ENCODE measurements at regions not wholly inside any gene's neighbourhood (a gene's known extent, or its start where the extent isn't known, plus 50 kb on each side); places are given as distances from the start of the nearest gene placed in this dataset.
"Not testable (repeated sequence)": the region's sequence is repeated elsewhere in the genome, so short reads cannot be mapped to it uniquely, and the experiment has no call there.

- in situ Hi-C loops (cut with MboI; ENCODE audit: low sequenced_read_pairs) = no loop called here
Observed at GRCh38 chr19:31444931-31445330, 95.7 kb upstream of the TSHZ3 start.

GRCh38 chr19:31445406-31445805 is 96.2 kb upstream of the TSHZ3 start:
- in situ Hi-C loops (cut with MboI; ENCODE audit: low sequenced_read_pairs) = no loop called here

- in situ Hi-C loops (cut with MboI; ENCODE audit: low sequenced_read_pairs) = no loop called here
Observed at GRCh38 chr19:31448221-31448657, 99.0 kb upstream of the TSHZ3 start.

- in situ Hi-C loops (cut with MboI; ENCODE audit: low sequenced_read_pairs) = no loop called here
Observed at GRCh38 chr19:31449379-31449778, 100.1 kb upstream of the TSHZ3 start.

GRCh38 chr19:31450696-31451095 is 101.5 kb upstream of the TSHZ3 start:
- in situ Hi-C loops (cut with MboI; ENCODE audit: low sequenced_read_pairs) = no loop called here

- in situ Hi-C loops (cut with MboI; ENCODE audit: low sequenced_read_pairs) = no loop called here
Observed at GRCh38 chr19:31451686-31452330, 102.6 kb upstream of the TSHZ3 start.

- in situ Hi-C loops (cut with MboI; ENCODE audit: low sequenced_read_pairs) = no loop called here
Observed at GRCh38 chr19:31459430-31459829, 110.2 kb upstream of the TSHZ3 start.

- in situ Hi-C loops (cut with MboI; ENCODE audit: low sequenced_read_pairs) = no loop called here
Observed at GRCh38 chr19:31461814-31462539, 112.7 kb upstream of the TSHZ3 start.

GRCh38 chr19:31470229-31470939 is 121.1 kb upstream of the TSHZ3 start:
- in situ Hi-C loops (cut with MboI; ENCODE audit: low sequenced_read_pairs) = no loop called here

- in situ Hi-C loops (cut with MboI; ENCODE audit: low sequenced_read_pairs) = no loop called here
Observed at GRCh38 chr19:31470952-31471351, 121.7 kb upstream of the TSHZ3 start.

- in situ Hi-C loops (cut with MboI; ENCODE audit: low sequenced_read_pairs) = no loop called here
Observed at GRCh38 chr19:31478241-31478640, 129.0 kb upstream of the TSHZ3 start.

GRCh38 chr19:31483226-31483857 is 134.1 kb upstream of the TSHZ3 start:
- in situ Hi-C loops (cut with MboI; ENCODE audit: low sequenced_read_pairs) = no loop called here

GRCh38 chr19:31484858-31485410 is 135.7 kb upstream of the TSHZ3 start:
- in situ Hi-C loops (cut with MboI; ENCODE audit: low sequenced_read_pairs) = not testable (repeated sequence)

- in situ Hi-C loops (cut with MboI; ENCODE audit: low sequenced_read_pairs) = no loop called here
Observed at GRCh38 chr19:31485472-31485871, 136.2 kb upstream of the TSHZ3 start.

- in situ Hi-C loops (cut with MboI; ENCODE audit: low sequenced_read_pairs) = no loop called here
Observed at GRCh38 chr19:31491242-31491641, 142.0 kb upstream of the TSHZ3 start.

GRCh38 chr19:31492050-31492449 is 142.8 kb upstream of the TSHZ3 start:
- in situ Hi-C loops (cut with MboI; ENCODE audit: low sequenced_read_pairs) = no loop called here

GRCh38 chr19:31496076-31496475 is 146.8 kb upstream of the TSHZ3 start:
- in situ Hi-C loops (cut with MboI; ENCODE audit: low sequenced_read_pairs) = no loop called here

- in situ Hi-C loops (cut with MboI; ENCODE audit: low sequenced_read_pairs) = no loop called here
Observed at GRCh38 chr19:31497709-31498108, 148.5 kb upstream of the TSHZ3 start.

- in situ Hi-C loops (cut with MboI; ENCODE audit: low sequenced_read_pairs) = no loop called here
Observed at GRCh38 chr19:31498781-31499180, 149.5 kb upstream of the TSHZ3 start.

GRCh38 chr19:31499281-31500196 is 150.3 kb upstream of the TSHZ3 start:
- in situ Hi-C loops (cut with MboI; ENCODE audit: low sequenced_read_pairs) = no loop called here
